ENCODE measurements at regions not wholly inside any gene's neighbourhood (a gene's known extent, or its start where the extent isn't known, plus 50 kb on each side); places are given as distances from the start of the nearest gene placed in this dataset.

DNA sequence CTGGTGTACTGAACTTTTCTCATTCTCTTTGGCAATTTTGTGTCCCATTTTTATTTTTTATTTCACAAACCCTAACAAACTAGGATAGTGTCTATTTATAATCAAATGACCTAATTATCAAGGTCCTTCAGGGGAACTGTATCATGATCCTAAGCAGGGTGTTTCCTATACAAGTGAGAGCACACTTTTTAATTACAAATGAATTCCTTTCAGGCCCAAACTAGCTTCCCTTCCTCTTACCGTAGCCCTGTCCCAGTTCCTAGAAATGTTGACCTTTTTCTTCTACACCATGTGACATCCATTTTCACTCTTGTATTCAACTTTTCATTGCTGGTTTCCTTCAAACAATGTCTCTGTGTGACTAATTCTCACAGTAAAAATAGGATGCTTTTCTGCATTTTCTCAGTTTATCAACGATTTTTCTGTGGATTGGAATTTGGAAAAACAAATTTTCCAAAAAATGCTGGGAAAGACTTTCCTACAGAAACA is 411.4 kb downstream of the CCDC91 start:
- DNase-seq: no peak

DNA sequence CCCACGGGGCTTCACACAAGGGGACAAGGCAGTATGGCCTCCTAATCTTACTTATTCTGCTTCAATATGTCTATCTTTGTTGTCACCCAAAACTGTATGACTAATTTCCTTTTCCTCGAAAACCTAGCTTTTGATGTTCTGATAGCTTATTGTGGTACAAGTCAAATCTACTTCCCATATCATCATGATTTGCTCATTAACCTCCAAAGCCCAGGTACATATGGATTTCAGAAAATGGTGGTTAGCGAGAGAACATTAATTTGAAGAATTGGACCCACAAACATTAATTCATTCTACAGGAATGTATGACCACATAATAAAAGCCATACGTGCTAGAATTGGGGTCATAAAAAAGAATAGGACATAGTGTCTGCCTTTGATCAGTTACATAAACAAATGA is 412.5 kb downstream of the CCDC91 start:
- peak; percentile 37 for DNase-seq

DNA sequence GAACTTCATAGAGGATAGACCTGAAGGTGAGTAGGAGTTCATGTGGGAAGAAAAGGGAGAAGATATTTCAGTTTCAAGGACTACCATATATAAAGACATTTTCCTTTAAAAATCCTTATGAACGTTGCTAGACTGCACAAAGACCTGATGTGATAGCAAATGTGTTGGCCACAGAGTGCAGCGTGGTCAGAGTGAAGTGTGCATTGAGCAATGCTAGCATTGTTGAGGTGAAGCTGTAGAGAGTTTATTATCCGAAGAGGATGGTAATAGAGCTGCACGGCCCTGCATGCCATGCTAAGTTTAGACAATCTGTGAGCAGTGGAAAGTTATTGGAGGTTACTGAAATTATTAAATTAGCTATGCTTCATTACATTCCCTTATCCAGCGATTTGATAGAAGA is 413.0 kb downstream of the CCDC91 start:
- DNase-seq: peak; percentile 47

DNA sequence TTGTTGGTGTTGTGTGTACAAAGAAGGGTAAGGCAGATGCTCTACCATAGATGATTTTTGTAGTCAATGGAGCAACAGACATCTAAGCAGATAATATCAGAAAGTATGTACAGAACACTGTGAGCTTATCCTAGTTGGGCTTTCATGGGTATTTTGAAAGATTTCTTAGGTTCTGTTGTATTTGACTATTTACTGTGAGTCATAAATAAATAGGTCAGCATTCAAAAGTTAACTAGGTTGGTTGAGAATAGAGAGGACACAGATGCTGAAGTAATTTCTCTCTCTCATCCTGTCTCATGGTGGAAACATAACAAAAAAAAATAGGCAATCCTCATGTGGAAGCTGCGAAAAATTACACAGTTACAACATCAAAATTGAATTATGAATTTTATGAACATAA is 413.5 kb downstream of the CCDC91 start:
- DNase-seq: no peak

DNA sequence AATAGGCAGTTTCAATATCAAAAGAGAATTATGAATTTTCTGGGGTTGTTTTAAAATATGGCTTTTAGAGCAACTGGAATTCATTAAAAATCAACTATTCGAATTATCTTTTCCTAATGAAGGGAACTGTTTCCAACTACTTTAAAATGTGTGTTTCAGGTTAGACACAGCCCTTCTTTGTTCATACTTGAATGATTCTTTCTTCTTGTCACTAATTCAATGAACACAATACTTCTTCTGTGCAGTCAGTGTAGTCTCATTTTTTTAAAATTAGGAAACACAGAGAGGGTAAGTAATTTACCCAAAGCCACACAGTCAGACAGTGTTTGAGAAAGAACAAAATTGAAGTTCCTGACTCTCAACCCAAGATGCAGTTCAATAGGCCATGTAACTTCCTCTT is 414.0 kb downstream of the CCDC91 start:
- no peak for DNase-seq

DNA sequence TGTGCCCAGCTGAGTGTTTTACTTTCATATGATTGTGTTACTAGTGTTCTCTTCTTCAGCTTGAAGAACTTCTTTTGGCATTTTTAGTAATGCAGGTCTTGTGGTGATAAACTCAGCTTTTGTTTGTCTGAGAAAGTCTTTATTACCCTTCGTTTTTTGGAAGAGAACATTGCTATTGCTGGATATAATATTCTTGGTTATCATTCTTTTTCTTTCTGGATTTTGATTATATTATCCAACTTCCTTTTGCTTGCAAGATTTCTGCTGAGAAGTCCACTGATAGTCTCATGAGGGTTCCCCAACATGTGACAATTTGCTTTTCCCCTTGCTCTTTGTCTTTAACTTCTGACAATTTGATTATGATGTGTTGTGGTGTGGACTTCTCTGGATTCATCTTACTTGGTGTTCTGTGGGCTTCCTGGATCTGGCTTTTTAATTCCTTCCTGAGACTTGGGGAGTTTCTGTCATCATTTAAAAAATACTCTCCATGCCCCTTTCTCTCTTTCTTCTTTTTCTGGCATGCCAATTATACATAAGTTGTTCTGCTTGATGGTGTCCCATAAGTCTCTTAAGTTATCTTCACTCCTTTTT is 416.8 kb downstream of the CCDC91 start:
- no peak for DNase-seq

DNA sequence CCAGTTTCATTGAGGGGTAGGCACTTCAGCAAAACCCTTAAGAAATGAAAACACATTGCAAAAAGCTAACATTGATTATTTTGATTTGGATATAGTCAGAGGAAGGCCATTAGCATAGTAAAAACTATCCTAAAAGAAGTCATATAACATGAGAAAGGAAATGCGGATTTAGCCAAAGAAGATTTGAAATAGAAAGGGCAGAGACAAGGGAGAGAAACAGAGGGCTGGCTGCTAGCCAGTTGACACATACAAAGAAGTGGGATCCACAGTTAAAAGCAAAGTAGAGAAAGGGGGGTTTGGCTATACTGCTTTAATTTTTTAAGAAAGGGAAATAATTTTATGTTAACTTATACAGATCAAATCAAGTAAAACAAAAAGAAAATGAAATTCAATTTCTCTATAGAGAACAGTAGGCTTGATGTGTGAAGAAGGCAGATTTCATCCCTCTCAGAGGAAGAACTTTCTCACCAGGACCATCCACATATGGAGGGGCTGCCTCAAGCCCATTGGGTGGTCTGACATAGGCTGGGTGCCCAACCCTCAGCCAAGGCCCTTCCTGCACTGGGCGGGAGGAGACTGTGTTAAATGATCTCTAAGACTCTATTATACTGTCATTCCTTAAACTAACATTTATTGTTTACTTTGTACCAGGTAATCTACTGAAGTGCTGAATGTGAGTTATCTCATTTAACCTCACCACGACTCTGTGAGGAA is 420.3 kb downstream of the CCDC91 start:
- DNase-seq: no peak

DNA sequence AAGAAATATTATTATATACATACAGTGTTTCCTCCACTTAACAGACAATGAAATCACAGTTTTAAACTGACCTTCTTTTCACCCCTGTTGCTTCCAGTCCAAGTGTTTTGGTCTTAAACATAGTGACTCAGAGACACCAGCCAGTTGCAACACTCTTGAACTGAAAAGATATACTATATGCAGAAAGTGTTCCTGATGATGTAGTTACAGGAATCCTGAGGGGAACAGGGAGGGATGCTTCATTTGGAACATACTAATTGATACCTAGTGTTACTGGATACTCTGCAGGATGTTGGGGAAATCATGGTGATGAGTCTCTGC is 420.8 kb downstream of the CCDC91 start:
- DNase-seq: no peak

DNA sequence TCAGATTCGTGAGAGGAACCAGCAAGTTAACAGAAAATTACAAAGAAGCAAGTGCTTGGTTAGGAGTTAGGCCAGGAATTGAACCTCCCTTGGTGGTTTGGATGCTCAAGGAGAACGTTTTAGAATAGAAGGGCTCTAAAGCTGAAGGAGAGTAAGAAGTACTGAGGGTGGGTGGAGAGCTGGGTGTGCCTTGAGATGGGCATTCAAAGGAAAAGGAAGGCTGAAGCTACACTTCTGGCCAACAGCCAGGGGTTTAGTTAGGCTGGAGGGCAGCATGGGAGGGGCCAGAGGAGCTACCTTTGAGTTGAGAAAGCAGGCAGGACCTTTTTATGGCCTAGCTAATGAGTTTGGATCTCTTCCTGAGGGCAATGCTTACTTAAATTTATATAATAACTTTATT is 421.2 kb downstream of the CCDC91 start:
- peak; percentile 29 for DNase-seq

DNA sequence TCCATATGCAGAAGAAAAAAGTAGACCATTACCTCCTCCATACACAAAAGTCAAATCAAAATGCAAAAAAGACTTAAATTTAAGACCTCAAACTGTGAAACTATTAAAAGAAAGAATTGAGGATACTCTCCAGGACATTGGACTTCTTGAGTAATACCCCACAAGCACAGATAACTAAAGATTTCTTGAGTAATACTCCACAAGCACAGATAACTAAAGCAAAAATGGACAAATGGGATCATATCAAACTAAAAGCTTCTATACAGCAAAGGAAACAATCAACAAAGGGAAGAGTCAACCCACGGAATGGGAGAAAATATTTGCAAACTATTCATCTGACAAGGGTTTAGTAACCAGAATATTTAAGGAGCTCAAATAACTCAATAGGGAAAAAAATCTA is 427.9 kb downstream of the CCDC91 start:
- no peak for DNase-seq

DNA sequence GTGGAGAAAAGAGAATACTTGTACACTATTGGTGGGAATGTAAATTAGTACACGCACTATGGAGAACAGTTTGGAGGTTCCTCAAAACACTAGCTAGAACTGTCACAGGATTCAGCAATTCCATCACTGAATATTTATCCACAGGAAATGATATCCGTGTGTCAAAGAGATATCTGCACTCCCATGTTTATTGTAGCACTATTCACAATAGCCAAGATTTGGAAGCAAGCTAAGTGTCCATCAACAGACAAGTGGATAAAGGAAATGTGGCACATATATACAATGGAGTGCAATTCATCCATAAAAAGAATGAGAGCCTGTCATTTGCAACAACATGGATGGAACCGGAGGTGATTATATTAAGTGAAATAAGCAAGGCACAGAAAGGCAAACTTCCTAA is 428.5 kb downstream of the CCDC91 start:
- no peak for DNase-seq

DNA sequence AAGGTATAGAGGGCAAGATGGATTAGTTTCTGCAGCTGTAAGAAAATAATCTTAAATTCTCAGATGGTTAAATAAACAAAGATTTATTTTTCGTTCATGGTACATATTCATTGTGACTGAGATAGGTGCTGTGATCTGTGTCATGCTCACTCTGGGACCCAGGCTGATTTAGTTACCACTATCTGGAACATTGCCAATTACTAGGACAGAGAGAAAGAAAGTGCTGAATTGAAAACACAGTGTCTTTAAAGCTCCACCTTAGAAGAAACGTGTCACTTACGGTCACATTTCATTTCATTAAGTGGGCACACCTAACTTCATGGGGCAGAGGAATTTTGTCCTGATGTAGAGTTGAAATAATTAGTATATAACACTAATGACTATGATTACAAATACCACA is 430.0 kb downstream of the CCDC91 start:
- DNase-seq: no peak

DNA sequence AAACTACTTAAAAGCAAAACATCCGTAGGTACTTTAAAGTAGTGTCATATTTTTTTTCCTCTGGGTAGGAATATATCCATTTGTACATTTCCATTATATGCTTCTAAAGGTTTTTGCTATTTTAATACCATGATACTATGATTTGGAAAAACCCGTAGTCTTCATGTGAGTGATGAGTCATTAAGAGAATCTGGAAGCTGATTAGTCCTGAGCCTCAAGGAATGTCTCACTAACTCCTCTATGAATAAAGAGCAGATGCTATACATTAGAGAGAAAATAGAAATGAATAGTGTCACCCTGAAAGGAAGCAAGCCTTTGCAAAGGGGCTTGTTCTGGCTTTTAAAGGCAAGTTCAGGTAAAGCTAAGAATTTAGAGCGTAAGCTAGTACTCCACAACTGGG is 432.1 kb downstream of the CCDC91 start:
- DNase-seq: no peak

DNA sequence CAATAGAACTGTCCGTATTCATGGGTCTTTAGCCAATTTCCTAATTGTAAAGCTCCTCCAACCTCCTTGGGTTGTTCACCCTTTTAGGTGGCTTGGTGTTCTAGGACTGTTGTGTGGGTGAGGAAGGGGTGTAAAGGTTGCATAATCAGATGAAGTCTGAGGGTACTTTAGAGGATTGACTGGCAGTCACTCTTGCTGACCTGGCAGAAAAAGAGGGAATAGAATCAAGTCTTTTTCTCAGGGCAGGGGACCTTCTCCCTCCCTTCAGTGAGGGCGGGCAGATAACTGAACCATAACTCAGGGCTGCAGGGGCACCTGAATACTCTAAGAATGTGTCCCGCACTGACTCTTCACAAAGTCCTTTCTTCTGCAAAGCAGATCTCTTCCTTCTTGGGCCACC is 436.2 kb downstream of the CCDC91 start:
- no peak for DNase-seq

DNA sequence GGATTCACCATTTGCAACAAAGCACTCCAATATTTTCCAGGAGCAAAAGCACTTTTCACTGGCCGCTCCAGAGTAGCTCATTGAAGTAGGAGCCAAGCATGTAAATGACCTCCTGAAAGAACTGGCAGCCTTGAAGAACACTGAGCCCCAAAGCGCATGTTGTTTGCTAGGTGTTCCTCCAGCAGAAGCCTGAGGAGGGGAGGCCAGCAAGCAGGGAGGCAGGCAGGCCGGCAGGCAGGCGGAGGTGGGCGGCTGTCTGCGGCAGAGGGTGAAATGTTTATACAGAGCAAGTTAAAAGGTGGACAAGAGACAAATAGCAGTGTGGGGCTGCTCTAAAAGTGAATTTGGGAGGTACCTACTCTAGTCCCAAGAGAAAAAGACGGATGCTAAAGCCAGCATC is 439.4 kb downstream of the CCDC91 start:
- no peak for DNase-seq

DNA sequence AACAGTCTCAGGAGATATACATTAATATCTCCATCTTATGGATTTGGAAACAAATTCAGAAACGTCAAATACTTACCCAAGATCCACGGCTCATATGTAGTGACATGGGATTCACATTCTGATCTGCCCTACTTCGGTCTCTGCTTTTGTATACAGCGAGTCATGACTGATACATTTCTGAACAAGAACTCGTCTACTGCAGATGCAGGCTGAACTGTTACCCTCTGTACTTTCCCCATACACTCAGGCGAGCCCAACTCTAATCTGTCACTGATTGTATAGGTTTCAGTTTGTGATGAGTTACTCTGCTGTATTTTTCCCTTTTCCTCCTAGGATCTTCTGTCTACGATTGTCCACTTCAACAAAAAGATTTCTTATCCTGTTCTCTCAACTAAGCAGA is 441.6 kb downstream of the CCDC91 start:
- no peak for DNase-seq

DNA sequence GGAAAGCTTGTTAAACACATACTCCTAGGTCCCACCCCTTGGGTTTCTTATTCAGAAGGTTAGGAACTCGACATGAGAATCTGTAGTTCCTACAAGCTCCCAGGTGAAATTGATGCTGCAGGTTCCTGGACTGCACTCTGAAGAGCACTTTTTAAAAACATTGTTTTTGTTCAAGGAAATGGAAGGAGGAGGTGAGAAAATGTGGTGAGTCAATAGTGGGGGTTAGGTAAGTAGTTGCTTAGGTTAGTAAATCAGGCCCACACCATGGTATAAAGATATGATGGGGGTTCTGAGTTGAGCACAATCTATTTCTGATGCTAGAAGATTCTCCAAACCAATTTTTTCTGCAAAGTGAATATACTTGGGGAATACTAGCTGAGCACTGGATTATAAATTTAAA is 450.3 kb downstream of the CCDC91 start:
- DNase-seq: no peak

DNA sequence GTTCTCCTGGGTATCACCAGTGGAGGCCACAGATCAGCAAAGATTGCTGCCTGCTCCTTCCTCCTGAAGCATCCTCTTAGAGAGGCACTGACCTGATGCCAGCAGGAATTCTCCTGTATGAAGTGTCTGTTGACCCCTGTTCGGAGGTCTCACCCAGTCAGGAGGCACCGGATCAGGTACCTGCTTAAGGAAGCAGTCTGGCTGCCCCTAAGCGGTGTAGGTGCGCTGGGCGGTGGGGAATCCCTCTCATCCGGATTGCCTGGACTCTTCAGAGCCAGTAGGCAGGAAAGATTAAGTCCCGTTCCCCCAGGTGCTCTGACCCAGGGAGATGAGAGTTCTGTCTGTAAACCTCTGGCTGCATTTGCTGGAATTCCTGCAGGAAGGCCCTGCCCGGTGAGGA is 455.2 kb downstream of the CCDC91 start:
- no peak for DNase-seq

DNA sequence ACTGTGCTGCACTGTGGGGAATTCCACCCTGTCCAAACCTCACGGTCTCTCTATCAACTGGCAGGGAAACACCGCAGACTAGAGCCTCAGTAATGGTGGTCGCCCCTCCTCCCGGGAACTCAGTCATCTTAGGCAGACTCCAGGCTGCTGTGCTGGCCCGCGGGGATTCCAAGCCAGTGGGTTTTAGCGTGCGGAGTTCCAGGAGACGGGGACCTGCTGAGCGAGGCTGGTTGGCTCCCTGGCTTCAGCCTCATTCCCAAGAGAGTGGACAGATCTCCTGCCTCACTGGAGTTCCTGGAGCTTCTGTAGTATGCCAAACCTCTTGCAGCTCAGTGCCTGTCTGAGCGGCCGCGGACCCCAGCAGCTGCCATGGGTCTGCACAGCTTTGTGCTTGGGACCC is 455.6 kb downstream of the CCDC91 start:
- DNase-seq: no peak

DNA sequence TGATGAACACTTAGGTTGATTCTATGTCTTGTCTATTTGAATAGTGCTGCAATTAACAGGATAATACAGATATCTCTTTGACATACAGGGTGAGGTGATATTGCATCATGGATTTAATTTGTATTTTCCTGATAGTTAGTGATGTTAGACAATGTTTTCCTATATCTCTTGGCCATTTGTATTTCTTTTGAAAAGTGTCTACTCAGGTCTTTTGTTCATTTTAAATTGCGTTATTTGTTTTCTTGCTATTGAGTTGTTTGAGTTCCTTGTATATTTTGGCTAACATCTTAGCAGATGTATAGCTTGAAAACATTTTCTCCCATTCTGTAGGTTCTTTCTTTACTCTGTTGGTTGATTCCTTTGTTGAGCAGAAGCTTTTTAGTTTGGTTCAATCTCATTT is 460.6 kb downstream of the CCDC91 start:
- DNase-seq: no peak

DNA sequence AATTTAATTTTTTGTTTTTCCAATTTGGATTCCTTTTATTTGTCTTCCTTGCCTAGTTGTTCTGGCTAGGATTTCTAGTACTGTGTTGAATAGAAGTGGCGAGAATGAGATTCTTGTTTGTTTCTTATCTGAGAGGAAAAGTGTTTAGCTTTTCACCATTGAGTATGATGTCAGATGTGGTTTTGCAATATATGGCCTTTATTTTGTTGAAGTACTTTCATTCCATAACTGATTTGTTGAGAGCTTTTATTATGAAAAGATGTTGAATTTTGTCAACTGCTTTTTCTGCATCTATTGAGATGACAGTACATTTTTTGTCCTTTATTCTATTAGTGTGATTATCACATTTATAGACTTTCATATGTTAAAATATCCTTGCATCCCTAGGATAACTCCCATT is 462.0 kb downstream of the CCDC91 start:
- DNase-seq: no peak

DNA sequence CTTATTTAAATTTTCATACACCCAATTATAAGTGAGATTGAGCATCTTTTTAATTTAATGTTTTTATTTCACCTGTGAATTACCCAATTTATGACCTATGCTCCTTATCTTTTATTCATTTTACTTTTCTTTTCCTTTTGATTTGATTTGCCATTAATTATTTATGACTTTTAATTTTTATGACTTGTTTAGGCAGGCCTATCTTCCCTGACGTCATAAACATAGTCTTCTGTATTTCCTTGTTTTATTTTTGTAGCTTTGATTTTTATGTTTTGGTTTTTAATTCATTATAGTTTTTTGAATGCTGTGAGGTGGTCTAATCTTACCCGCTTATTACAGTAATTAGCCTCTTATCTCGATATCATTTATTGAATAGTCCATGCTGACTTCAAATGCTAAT is 467.1 kb upstream of the FAR2 start:
- no peak for DNase-seq

DNA sequence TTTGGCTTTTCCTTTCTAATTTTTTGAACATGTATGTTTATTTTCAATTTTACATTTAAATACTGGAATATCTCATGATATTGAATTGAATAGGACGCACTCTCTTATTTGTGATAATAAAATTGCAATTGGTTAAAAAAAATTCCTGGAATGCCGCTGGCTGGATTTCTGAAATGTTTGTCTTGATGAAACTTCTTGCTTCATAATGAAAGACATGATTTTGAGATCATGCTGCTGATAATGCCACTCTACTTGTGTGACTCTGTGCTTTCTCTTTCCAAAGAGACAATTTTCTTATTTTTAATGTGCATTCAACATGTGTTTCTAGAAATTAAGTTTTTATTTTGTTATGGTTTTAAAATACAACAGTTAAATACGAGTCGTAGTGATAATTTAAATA is 465.7 kb upstream of the FAR2 start:
- no peak for DNase-seq

DNA sequence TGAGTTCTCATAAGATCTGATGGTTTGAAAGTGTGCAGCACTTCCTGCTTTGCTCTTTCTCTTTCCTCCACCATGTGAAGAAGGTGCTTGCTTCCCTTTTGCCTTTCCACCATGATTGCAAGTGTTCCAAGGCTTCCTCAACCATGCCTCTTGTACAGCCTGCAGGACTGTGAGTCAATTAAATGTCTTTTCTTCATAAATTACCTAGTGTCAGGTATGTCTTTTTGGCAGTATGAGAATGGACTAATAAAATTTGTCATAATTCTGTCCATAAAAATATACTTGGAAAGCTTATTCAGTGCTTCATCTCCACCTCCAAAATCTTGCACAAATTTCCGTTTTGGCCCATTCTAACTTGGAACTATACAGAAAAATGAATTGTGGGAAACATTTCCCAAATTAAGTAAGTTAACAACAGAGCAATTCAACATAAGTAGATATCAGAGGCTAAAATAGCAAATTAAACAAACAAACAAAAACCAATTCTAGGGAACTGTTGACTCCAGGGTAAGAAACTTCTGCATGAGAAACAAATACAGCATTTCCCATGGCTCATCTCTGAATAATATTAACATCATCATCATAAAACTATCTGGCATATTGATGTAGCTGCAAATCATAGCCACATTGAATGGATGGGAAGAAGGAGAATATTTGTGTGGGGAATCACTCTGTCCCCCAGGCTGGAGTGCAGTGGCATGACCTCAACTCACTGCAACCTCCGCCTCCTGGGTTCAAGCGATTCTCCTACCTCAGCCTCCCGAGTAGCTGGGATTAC is 459.5 kb upstream of the FAR2 start:
- no peak for DNase-seq
